ENCODE measurements at regions not wholly inside any gene's neighbourhood (a gene's known extent, or its start where the extent isn't known, plus 50 kb on each side); places are given as distances from the start of the nearest gene placed in this dataset.

GRCh38 chr18:78596794-78597345 is 382.7 kb upstream of the SALL3 start:
- no peak for DNase-seq (ENCODE audit: low read depth)

GRCh38 chr18:78601349-78601748 is 378.3 kb upstream of the SALL3 start:
- no peak for DNase-seq (ENCODE audit: low read depth)

GRCh38 chr18:78601923-78602322 is 377.7 kb upstream of the SALL3 start:
- no peak for DNase-seq (ENCODE audit: low read depth)

GRCh38 chr18:78602430-78602829 is 377.2 kb upstream of the SALL3 start:
- DNase-seq (ENCODE audit: low read depth), result no peak

- DNase-seq (ENCODE audit: low read depth), result no peak
Observed at GRCh38 chr18:78603102-78603983, 376.3 kb upstream of the SALL3 start.

GRCh38 chr18:78605255-78605654 is 374.4 kb upstream of the SALL3 start:
- DNase-seq (ENCODE audit: low read depth), result no peak

- DNase-seq (ENCODE audit: low read depth), result no peak
Observed at GRCh38 chr18:78607221-78607620, 372.4 kb upstream of the SALL3 start.

GRCh38 chr18:78607784-78608183 is 371.8 kb upstream of the SALL3 start:
- DNase-seq (ENCODE audit: low read depth), result no peak

GRCh38 chr18:78610179-78610578 is 369.4 kb upstream of the SALL3 start:
- DNase-seq (ENCODE audit: low read depth), result no peak

GRCh38 chr18:78611201-78611800 is 368.3 kb upstream of the SALL3 start:
- DNase-seq (ENCODE audit: low read depth), result no peak

- no peak for DNase-seq (ENCODE audit: low read depth)
Observed at GRCh38 chr18:78611869-78612268, 367.7 kb upstream of the SALL3 start.

- DNase-seq (ENCODE audit: low read depth), result no peak
Observed at GRCh38 chr18:78612318-78612717, 367.3 kb upstream of the SALL3 start.

GRCh38 chr18:78612801-78613200 is 366.8 kb upstream of the SALL3 start:
- DNase-seq (ENCODE audit: low read depth), result no peak

GRCh38 chr18:78618726-78619125 is 360.9 kb upstream of the SALL3 start:
- DNase-seq (ENCODE audit: low read depth), result no peak

- DNase-seq (ENCODE audit: low read depth), result no peak
Observed at GRCh38 chr18:78619854-78620253, 359.8 kb upstream of the SALL3 start.

- DNase-seq (ENCODE audit: low read depth), result no peak
Observed at GRCh38 chr18:78620326-78620725, 359.3 kb upstream of the SALL3 start.

GRCh38 chr18:78621141-78621755 is 358.4 kb upstream of the SALL3 start:
- no peak for DNase-seq (ENCODE audit: low read depth)

GRCh38 chr18:78622251-78622906 is 357.2 kb upstream of the SALL3 start:
- no peak for DNase-seq (ENCODE audit: low read depth)

- DNase-seq (ENCODE audit: low read depth), result no peak
Observed at GRCh38 chr18:78622907-78623541, 356.6 kb upstream of the SALL3 start.

GRCh38 chr18:78624646-78625279 is 354.9 kb upstream of the SALL3 start:
- no peak for DNase-seq (ENCODE audit: low read depth)

- no peak for DNase-seq (ENCODE audit: low read depth)
Observed at GRCh38 chr18:78625847-78626246, 353.8 kb upstream of the SALL3 start.
